ENCODE measurements at regions not wholly inside any gene's neighbourhood (a gene's known extent, or its start where the extent isn't known, plus 50 kb on each side); places are given as distances from the start of the nearest gene placed in this dataset.

- TF ChIP-seq REST (IDR thresholded peaks at IDR 0.05), result no peak
- TF ChIP-seq CTCF (IDR thresholded peaks at IDR 0.05; ENCODE audit: low read depth, low read length, missing input control), result no peak
- TF ChIP-seq ATF3 (IDR thresholded peaks at IDR 0.05), result no peak
Observed at GRCh38 chr15:69518806-69519205, 66.2 kb downstream of the RPLP1 start (continued).

GRCh38 chr15:69520067-69520466 is 67.4 kb downstream of the RPLP1 start:
- Histone ChIP-seq H3K9me3 (ENCODE audit: control insufficient read depth in 4 of 4, low read length in 3 of 4) (no peaks in the 10 kb centered on the region), H3K36me3 (ENCODE audit: control insufficient read depth in 4 of 4, insufficient read depth in 3 of 4, low read depth in 1 of 4, low read length in 3 of 4) (no peaks in the 10 kb centered on the region), H3K27me3 (ENCODE audit: control insufficient read depth in 4 of 4, insufficient read depth in 4 of 4, low read length in 3 of 4) (no peaks in the 10 kb centered on the region), H3K27ac (ENCODE audit: low read depth in 1 of 2, low read length in 2 of 2) (no peak overlapping the region), H3K4me1 (ENCODE audit: control insufficient read depth in 4 of 4, insufficient read depth in 4 of 4, low read length in 3 of 4) (peaks cover 0 to 10% (median 2%) of the 10 kb centered on the region in 4 donors), H3K4me3 (ENCODE audit: low read depth in 1 of 3, low read length in 3 of 3) (no peak overlapping the region), H3K9ac (ENCODE audit: low read depth in 1 of 2, low read length in 2 of 2) (no peak overlapping the region)
- 47% methylated on average over 1 of the region's 1 CpG for WGBS
- DNase-seq (ENCODE audit: low spot score), result no peak
- TF ChIP-seq CTCF (IDR thresholded peaks at IDR 0.05; ENCODE audit: low read depth, low read length, missing input control) (no peak), FOXA2 (IDR thresholded peaks at IDR 0.05) (no peak), REST (IDR thresholded peaks at IDR 0.05) (no peak), JUND (IDR thresholded peaks at IDR 0.05) (no peak), EGR1 (IDR thresholded peaks at IDR 0.05; ENCODE audit: low read depth in 2 of 2) (no peak)

- peak in 1 of 2 donors; percentile 29 for TF ChIP-seq HNF4A (conservative IDR thresholded peaks at IDR 0.05)
- TF ChIP-seq YY1 (IDR thresholded peaks at IDR 0.05), result no peak
- peak in 1 of 2 donors; percentile 57 for TF ChIP-seq JUND (IDR thresholded peaks at IDR 0.05)
- no peak overlapping the region for H3K4me3 ChIP-seq (ENCODE audit: low read depth in 1 of 3, low read length in 3 of 3)
- WGBS, result 96% methylated on average over 2 of the region's 2 CpGs
- no peak for DNase-seq (ENCODE audit: low spot score)
- H3K27ac ChIP-seq (ENCODE audit: low read depth in 1 of 2, low read length in 2 of 2), result no peak overlapping the region
- no peaks in the 10 kb centered on the region for H3K27me3 ChIP-seq (ENCODE audit: control insufficient read depth in 4 of 4, insufficient read depth in 4 of 4, low read length in 3 of 4)
- H3K9ac ChIP-seq (ENCODE audit: low read depth in 1 of 2, low read length in 2 of 2), result no peak overlapping the region
- no peaks in the 10 kb centered on the region for H3K9me3 ChIP-seq (ENCODE audit: control insufficient read depth in 4 of 4, low read length in 3 of 4)
- H3K4me1 ChIP-seq (ENCODE audit: control insufficient read depth in 4 of 4, insufficient read depth in 4 of 4, low read length in 3 of 4), result peaks cover 0 to 10% (median 4%) of the 10 kb centered on the region in 4 donors
- no peaks in the 10 kb centered on the region for H3K36me3 ChIP-seq (ENCODE audit: control insufficient read depth in 4 of 4, insufficient read depth in 3 of 4, low read depth in 1 of 4, low read length in 3 of 4)
Observed at GRCh38 chr15:69522361-69522760, 69.7 kb downstream of the RPLP1 start.

All from liver (tissue), 8 donors.